Esophagus muscularis mucosa (tissue), 3 donors: ENCODE measurements at regions not wholly inside any gene's neighbourhood (a gene's known extent, or its start where the extent isn't known, plus 50 kb on each side); places are given as distances from the start of the nearest gene placed in this dataset.

Experiments
- EP300 ChIP-seq: sonication (generic); formaldehyde crosslinking; IDR thresholded peaks from one replicate; pipeline ENCODE4 v1.6.1; 2017; ENCODE audit warnings: antibody characterized with exemption
- TF ChIP-seq, protein P1 (sequence below), 3 experiments: fragments of 200-600 bp in 2 of 3; fragments of 450-650 bp in 1 of 3; sonication (generic) in 2 of 3; IDR thresholded peaks; one replicate each; pipeline ENCODE4 v1.5.1; 2017 to 2019; ENCODE audit warnings: antibody characterized with exemption in 3 of 3, mild to moderate bottlenecking in 2 of 3, moderate library complexity in 1 of 3

DNA sequence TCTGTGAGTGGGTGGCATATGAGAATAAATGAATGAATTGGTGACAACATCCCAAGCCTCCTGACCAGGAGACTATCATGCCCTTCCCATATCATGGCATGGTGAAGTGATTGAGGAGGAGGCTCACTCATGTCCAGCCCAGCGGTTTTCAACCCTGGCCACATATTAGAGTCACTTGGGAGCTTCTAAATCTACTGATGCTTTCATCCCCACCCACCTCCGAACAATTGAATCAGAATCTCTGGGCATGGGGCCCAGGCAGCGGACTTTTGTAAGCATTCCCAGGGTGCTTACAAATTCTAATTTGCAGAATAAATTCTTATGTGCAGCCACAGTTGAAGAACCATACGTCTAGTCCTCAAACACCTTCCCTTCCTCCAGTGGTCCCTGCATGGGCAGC is 81.7 kb upstream of the SEC11C start:
- TF ChIP-seq, protein P1, sequence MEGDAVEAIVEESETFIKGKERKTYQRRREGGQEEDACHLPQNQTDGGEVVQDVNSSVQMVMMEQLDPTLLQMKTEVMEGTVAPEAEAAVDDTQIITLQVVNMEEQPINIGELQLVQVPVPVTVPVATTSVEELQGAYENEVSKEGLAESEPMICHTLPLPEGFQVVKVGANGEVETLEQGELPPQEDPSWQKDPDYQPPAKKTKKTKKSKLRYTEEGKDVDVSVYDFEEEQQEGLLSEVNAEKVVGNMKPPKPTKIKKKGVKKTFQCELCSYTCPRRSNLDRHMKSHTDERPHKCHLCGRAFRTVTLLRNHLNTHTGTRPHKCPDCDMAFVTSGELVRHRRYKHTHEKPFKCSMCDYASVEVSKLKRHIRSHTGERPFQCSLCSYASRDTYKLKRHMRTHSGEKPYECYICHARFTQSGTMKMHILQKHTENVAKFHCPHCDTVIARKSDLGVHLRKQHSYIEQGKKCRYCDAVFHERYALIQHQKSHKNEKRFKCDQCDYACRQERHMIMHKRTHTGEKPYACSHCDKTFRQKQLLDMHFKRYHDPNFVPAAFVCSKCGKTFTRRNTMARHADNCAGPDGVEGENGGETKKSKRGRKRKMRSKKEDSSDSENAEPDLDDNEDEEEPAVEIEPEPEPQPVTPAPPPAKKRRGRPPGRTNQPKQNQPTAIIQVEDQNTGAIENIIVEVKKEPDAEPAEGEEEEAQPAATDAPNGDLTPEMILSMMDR (IDR thresholded peaks at IDR 0.05), result no peak
- TF ChIP-seq EP300, result no peak
